ENCODE measurements at regions not wholly inside any gene's neighbourhood (a gene's known extent, or its start where the extent isn't known, plus 50 kb on each side); places are given as distances from the start of the nearest gene placed in this dataset.

DNA sequence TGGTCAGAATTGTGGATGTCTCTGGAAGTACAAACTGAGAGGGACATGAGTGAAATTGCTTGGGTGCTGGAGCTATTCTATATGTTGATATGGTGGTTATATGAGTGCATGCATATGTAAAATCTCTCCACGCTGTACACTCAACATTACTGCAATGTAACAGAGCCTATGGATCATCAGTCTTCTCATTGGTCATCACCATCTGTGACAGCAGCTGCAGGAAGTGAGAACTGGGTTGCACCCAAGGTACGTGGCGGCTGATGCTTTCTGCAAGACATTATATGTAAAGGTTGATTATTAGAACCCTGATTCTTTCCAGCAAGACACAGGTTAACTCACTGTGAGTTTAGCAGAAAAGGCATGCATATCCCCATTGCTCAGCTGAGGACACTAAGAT lies 387.1 kb downstream of the OMA1 start:
- H2AFZ ChIP-seq (replicated peaks): no peak overlapping the region
- H3K27me3 ChIP-seq: no peaks in the 10 kb centered on the region
- H3K36me3 ChIP-seq: no peaks in the 10 kb centered on the region
- H3K27ac Mint-ChIP-seq: peak overlapping the region; percentile 50
- H3K9me3 ChIP-seq (ENCODE audit: low read depth): no peaks in the 10 kb centered on the region
- H3K27ac ChIP-seq: no peak overlapping the region
- peaks cover 2% of the 10 kb centered on the region for H3K27me3 Mint-ChIP-seq (ENCODE audit: insufficient read depth, low read depth)
- no peak for TF ChIP-seq EZH2 (IDR thresholded peaks at IDR 0.05)
- no peak for TF ChIP-seq CTCF (IDR thresholded peaks at IDR 0.05)
- no peak for TF ChIP-seq EZH2phosphoT487 (IDR thresholded peaks at IDR 0.05)
- H3K4me2 ChIP-seq: no peak overlapping the region
- DNase-seq (ENCODE audit: low spot score): no peak
- peaks cover 8% of the 10 kb centered on the region for H4K20me1 ChIP-seq (ENCODE audit: low read depth)
- H3K9me3 Mint-ChIP-seq: no peaks in the 10 kb centered on the region
- H3K79me2 ChIP-seq (ENCODE audit: low read depth): no peaks in the 10 kb centered on the region
- H3K36me3 Mint-ChIP-seq: no peaks in the 10 kb centered on the region
- no peak overlapping the region for H3K9ac ChIP-seq
- no peak overlapping the region for H3K4me3 Mint-ChIP-seq
- H3F3A ChIP-seq (ENCODE audit: low read depth): peaks cover 41% of the 10 kb centered on the region
- H3K4me1 Mint-ChIP-seq: peaks cover 25% of the 10 kb centered on the region
- peaks cover 63% of the 10 kb centered on the region for H3K4me1 ChIP-seq
- no peak overlapping the region for H3K4me3 ChIP-seq

DNA sequence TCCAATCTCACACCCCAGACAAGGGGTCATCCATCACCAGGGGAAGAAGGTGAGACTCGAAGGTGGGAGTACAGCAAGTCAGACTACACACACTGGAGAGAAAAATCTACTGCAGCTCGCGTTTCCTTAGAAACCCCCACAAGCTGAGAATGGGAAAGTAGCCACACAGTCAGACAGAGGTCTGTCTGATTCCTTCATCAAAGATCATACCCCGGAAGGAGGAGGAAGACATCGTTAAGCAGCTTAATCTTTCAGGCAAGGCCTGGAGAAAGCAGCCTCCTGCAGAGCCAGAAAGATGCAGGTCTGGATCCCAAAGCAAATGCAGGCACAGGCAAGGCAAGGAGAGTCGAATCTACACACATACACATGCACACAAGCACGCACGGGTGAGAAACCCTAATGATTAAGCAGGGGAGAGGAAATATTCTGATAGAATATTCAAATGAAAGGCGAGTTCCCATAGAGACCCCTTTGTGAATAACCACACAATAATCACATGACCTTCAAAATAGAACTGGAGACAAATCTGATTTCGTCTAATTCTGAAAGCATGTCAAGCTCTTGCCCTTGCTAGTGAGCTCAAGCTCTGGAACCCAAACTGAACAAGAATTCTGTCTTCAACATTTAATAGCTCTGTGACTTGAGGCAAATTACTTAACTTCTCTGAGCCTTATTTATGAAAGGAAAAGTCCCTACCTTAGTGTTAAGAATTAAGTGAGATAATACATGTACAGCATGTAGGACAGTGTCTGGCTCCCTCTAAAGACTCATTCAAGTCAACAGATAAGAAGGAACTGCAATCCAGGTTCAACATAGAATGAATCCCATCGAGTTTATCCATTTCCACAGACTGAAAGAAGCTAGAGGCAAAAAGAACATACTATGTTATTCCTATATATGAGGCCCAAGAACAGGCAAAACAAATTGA lies 387.8 kb downstream of the OMA1 start:
- Histone ChIP-seq H3F3A (ENCODE audit: low read depth) (peaks cover 41% of the 10 kb centered on the region), H3K4me3 (peak overlapping the region; percentile 37), H3K79me2 (ENCODE audit: low read depth) (no peaks in the 10 kb centered on the region), H3K27ac (peak overlapping the region; percentile 88), H3K9me3 (ENCODE audit: low read depth) (no peaks in the 10 kb centered on the region), H4K20me1 (ENCODE audit: low read depth) (peaks cover 8% of the 10 kb centered on the region), H3K36me3 (no peaks in the 10 kb centered on the region), H3K4me1 (peaks cover 64% of the 10 kb centered on the region), H3K9ac (no peak overlapping the region), H3K27me3 (no peaks in the 10 kb centered on the region), H2AFZ (replicated peaks) (no peak overlapping the region), H3K4me2 (peak overlapping the region; percentile 77)
- peaks cover 2% of the 10 kb centered on the region for H3K27me3 Mint-ChIP-seq (ENCODE audit: insufficient read depth, low read depth)
- H3K9me3 Mint-ChIP-seq: no peaks in the 10 kb centered on the region
- H3K27ac Mint-ChIP-seq: no peak overlapping the region
- no peak for TF ChIP-seq CTCF (IDR thresholded peaks at IDR 0.05)
- no peak for TF ChIP-seq EZH2phosphoT487 (IDR thresholded peaks at IDR 0.05)
- no peak for TF ChIP-seq EZH2 (IDR thresholded peaks at IDR 0.05)
- H3K36me3 Mint-ChIP-seq: no peaks in the 10 kb centered on the region
- no peak overlapping the region for H3K4me3 Mint-ChIP-seq
- DNase-seq (ENCODE audit: low spot score): peak; percentile 61
- H3K4me1 Mint-ChIP-seq: peaks cover 24% of the 10 kb centered on the region

DNA sequence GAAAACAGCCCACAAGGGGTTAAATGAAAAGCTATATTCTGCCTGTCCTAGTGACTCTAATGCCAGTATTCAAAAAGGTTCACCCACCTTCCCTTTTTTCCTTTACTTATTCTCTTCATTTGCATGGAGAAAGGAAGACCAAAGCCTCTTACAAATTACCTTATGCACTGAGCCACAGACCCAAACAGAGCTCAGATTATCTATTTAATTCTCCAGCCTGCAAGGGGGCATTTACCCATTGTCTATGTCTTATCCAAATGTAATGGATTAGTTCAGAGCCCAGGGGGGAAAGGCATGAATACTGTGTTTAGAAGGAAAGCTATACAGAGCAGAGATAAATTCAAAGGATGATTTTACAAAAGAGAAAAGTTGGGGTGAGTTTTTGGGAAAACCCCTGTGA lies 388.5 kb downstream of the OMA1 start:
- H3K36me3 ChIP-seq: no peaks in the 10 kb centered on the region
- no peaks in the 10 kb centered on the region for H3K9me3 Mint-ChIP-seq
- H4K20me1 ChIP-seq (ENCODE audit: low read depth): peaks cover 8% of the 10 kb centered on the region
- DNase-seq (ENCODE audit: low spot score): peak; percentile 80
- H3K79me2 ChIP-seq (ENCODE audit: low read depth): no peaks in the 10 kb centered on the region
- H3F3A ChIP-seq (ENCODE audit: low read depth): peaks cover 41% of the 10 kb centered on the region
- peak overlapping the region; percentile 37 for H3K4me3 ChIP-seq
- H3K9ac ChIP-seq: no peak overlapping the region
- no peak overlapping the region for H2AFZ ChIP-seq (replicated peaks)
- H3K4me3 Mint-ChIP-seq: no peak overlapping the region
- H3K4me1 ChIP-seq: peaks cover 70% of the 10 kb centered on the region
- H3K27me3 Mint-ChIP-seq (ENCODE audit: insufficient read depth, low read depth): peaks cover 2% of the 10 kb centered on the region
- no peak overlapping the region for H3K27ac Mint-ChIP-seq
- H3K36me3 Mint-ChIP-seq: no peaks in the 10 kb centered on the region
- H3K4me1 Mint-ChIP-seq: peaks cover 17% of the 10 kb centered on the region
- peak overlapping the region; percentile 77 for H3K4me2 ChIP-seq
- no peaks in the 10 kb centered on the region for H3K9me3 ChIP-seq (ENCODE audit: low read depth)
- peak overlapping the region; percentile 88 for H3K27ac ChIP-seq
- peak; percentile 35 for TF ChIP-seq EZH2 (IDR thresholded peaks at IDR 0.05)
- TF ChIP-seq EZH2phosphoT487 (IDR thresholded peaks at IDR 0.05): peak; percentile 90
- no peak for TF ChIP-seq CTCF (IDR thresholded peaks at IDR 0.05)
- H3K27me3 ChIP-seq: no peaks in the 10 kb centered on the region

Measured in neural progenitor cell (in vitro differentiated cells).